ENCODE measurements at regions not wholly inside any gene's neighbourhood (a gene's known extent, or its start where the extent isn't known, plus 50 kb on each side); places are given as distances from the start of the nearest gene placed in this dataset.

- Mint-ChIP-seq H3K4me3 (ENCODE audit: unreplicated experiment) (no peak overlapping the region), H3K9me3 (ENCODE audit: low read depth) (no peaks in the 10 kb centered on the region), H3K36me3 (ENCODE audit: low read depth) (no peaks in the 10 kb centered on the region), H3K4me1 (ENCODE audit: low read depth) (no peaks in the 10 kb centered on the region), H3K27ac (ENCODE audit: unreplicated experiment) (no peak overlapping the region), H3K27me3 (ENCODE audit: low read depth) (peaks cover 13% of the 10 kb centered on the region)
- TF ChIP-seq CTCF (IDR thresholded peaks at IDR 0.05) = peak; percentile 57
- no peak for DNase-seq (ENCODE audit: low spot score)
These were observed 94.6 kb downstream of the ZPLD1 start for GRCh38 chr3:102529452-102529851.

DNA sequence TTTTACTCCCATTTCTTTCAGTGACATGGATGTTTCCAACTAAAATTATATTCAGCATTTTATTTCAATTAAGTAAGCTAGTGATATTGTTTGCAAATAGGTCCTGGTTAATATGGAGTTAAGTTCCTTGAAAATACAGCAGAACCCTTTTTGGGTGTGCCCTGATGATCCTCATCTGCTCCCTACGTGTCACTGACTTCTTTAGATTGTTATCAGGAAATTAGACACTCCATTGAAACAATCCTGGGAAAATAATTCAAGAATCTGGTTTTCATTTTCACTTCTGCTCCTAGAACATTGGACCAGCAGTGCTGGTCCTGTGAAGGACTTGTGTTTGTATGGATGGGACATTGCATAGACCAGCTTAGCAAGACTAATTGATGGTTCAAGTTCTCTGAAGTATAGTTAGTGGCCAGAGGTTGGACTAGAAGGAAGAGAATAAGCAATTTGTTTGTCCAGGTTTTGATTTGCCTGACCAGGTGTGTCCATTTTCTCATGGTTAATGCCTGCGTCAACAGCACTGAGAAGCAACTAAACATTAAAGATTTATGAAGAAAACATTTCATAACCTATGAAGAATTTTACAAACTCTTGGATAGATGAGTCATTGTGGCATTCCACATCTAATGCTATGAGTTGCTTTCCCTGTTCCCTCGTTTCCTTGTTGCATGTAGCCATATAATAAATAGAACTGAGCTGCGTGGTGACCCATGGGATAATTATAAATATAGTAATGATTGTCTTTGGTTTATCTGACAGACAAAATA, 95.8 kb downstream of the ZPLD1 start:
- H3K4me3 Mint-ChIP-seq (ENCODE audit: unreplicated experiment) = no peak overlapping the region
- no peak overlapping the region for H3K27ac Mint-ChIP-seq (ENCODE audit: unreplicated experiment)
- H3K27me3 Mint-ChIP-seq (ENCODE audit: low read depth) = peaks cover 11% of the 10 kb centered on the region
- no peak for DNase-seq (ENCODE audit: low spot score)
- H3K4me1 Mint-ChIP-seq (ENCODE audit: low read depth) = no peaks in the 10 kb centered on the region
- H3K9me3 Mint-ChIP-seq (ENCODE audit: low read depth) = no peaks in the 10 kb centered on the region
- no peaks in the 10 kb centered on the region for H3K36me3 Mint-ChIP-seq (ENCODE audit: low read depth)
- no peak for TF ChIP-seq CTCF (IDR thresholded peaks at IDR 0.05)

- Mint-ChIP-seq H3K4me3 (ENCODE audit: unreplicated experiment) (no peak overlapping the region), H3K4me1 (ENCODE audit: low read depth) (no peaks in the 10 kb centered on the region), H3K9me3 (ENCODE audit: low read depth) (no peaks in the 10 kb centered on the region), H3K27me3 (ENCODE audit: low read depth) (peaks cover 8% of the 10 kb centered on the region), H3K27ac (ENCODE audit: unreplicated experiment) (no peak overlapping the region), H3K36me3 (ENCODE audit: low read depth) (no peaks in the 10 kb centered on the region)
- no peak for TF ChIP-seq CTCF (IDR thresholded peaks at IDR 0.05)
- no peak for DNase-seq (ENCODE audit: low spot score)
These were observed 96.9 kb downstream of the ZPLD1 start for GRCh38 chr3:102531686-102532085.

- Mint-ChIP-seq H3K36me3 (ENCODE audit: low read depth) (no peaks in the 10 kb centered on the region), H3K9me3 (ENCODE audit: low read depth) (no peaks in the 10 kb centered on the region), H3K27me3 (ENCODE audit: low read depth) (peaks cover 11% of the 10 kb centered on the region), H3K4me3 (ENCODE audit: unreplicated experiment) (no peak overlapping the region), H3K4me1 (ENCODE audit: low read depth) (no peaks in the 10 kb centered on the region), H3K27ac (ENCODE audit: unreplicated experiment) (no peak overlapping the region)
- no peak for TF ChIP-seq CTCF (IDR thresholded peaks at IDR 0.05)
- no peak for DNase-seq (ENCODE audit: low spot score)
These were observed 98.1 kb downstream of the ZPLD1 start for GRCh38 chr3:102532901-102533300.

DNA sequence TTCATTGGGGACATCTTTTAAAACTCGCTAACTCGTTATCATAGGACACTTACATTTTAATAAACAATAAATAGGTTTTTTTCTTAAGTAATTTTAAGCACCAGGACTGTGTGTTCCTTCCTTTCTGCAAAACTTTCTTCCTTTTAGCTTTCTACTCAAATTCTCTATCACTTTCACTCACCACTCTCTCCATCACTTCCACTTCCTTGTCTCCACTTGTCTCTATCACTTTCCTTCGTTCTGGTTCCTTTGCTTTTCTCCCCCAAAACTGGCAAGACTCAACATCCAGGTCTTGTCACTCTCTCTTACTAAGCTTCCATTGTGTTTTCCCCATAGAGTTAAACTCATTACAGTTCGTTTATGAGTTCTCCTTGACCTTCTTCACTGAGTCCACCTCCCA, 99.0 kb downstream of the ZPLD1 start:
- peaks cover 15% of the 10 kb centered on the region for H3K27me3 Mint-ChIP-seq (ENCODE audit: low read depth)
- H3K9me3 Mint-ChIP-seq (ENCODE audit: low read depth) = no peaks in the 10 kb centered on the region
- H3K36me3 Mint-ChIP-seq (ENCODE audit: low read depth) = no peaks in the 10 kb centered on the region
- no peak overlapping the region for H3K27ac Mint-ChIP-seq (ENCODE audit: unreplicated experiment)
- H3K4me1 Mint-ChIP-seq (ENCODE audit: low read depth) = no peaks in the 10 kb centered on the region
- H3K4me3 Mint-ChIP-seq (ENCODE audit: unreplicated experiment) = no peak overlapping the region
- TF ChIP-seq CTCF (IDR thresholded peaks at IDR 0.05) = no peak
- DNase-seq (ENCODE audit: low spot score) = no peak
